ENCODE measurements at regions not wholly inside any gene's neighbourhood (a gene's known extent, or its start where the extent isn't known, plus 50 kb on each side); places are given as distances from the start of the nearest gene placed in this dataset.

GRCh38 chr7:32169228-32169627, 99.0 kb upstream of the PDE1C start:
- Histone ChIP-seq H2AFZ (ENCODE audit: low read depth, low read length) (no peak overlapping the region), H3K4me1 (ENCODE audit: insufficient read depth, low read length) (no peaks in the 10 kb centered on the region), H3K9me3 (ENCODE audit: low read length) (no peaks in the 10 kb centered on the region), H3K36me3 (ENCODE audit: insufficient read depth, low read length) (no peaks in the 10 kb centered on the region), H3K27me3 (ENCODE audit: insufficient read depth, low read length) (no peaks in the 10 kb centered on the region), H3K4me3 (ENCODE audit: low read length) (no peak overlapping the region)

- Histone ChIP-seq H3K27me3 (ENCODE audit: insufficient read depth, low read length) (no peaks in the 10 kb centered on the region), H2AFZ (ENCODE audit: low read depth, low read length) (no peak overlapping the region), H3K9me3 (ENCODE audit: low read length) (no peaks in the 10 kb centered on the region), H3K4me1 (ENCODE audit: insufficient read depth, low read length) (no peaks in the 10 kb centered on the region), H3K4me3 (ENCODE audit: low read length) (no peak overlapping the region), H3K36me3 (ENCODE audit: insufficient read depth, low read length) (no peaks in the 10 kb centered on the region)
Measured at GRCh38 chr7:32167815-32168214, 97.6 kb upstream of the PDE1C start.

GRCh38 chr7:32167256-32167655, 97.0 kb upstream of the PDE1C start:
- H3K27me3 ChIP-seq (ENCODE audit: insufficient read depth, low read length), result no peaks in the 10 kb centered on the region
- H2AFZ ChIP-seq (ENCODE audit: low read depth, low read length), result no peak overlapping the region
- H3K4me1 ChIP-seq (ENCODE audit: insufficient read depth, low read length), result no peaks in the 10 kb centered on the region
- H3K9me3 ChIP-seq (ENCODE audit: low read length), result no peaks in the 10 kb centered on the region
- H3K4me3 ChIP-seq (ENCODE audit: low read length), result no peak overlapping the region
- no peaks in the 10 kb centered on the region for H3K36me3 ChIP-seq (ENCODE audit: insufficient read depth, low read length)

- Histone ChIP-seq H3K4me1 (ENCODE audit: insufficient read depth, low read length) (no peaks in the 10 kb centered on the region), H3K4me3 (ENCODE audit: low read length) (no peak overlapping the region), H2AFZ (ENCODE audit: low read depth, low read length) (no peak overlapping the region), H3K9me3 (ENCODE audit: low read length) (no peaks in the 10 kb centered on the region), H3K36me3 (ENCODE audit: insufficient read depth, low read length) (no peaks in the 10 kb centered on the region), H3K27me3 (ENCODE audit: insufficient read depth, low read length) (no peaks in the 10 kb centered on the region)
Measured at GRCh38 chr7:32164341-32164996, 94.3 kb upstream of the PDE1C start.

GRCh38 chr7:32163896-32164295, 93.7 kb upstream of the PDE1C start:
- no peaks in the 10 kb centered on the region for H3K27me3 ChIP-seq (ENCODE audit: insufficient read depth, low read length)
- H3K4me1 ChIP-seq (ENCODE audit: insufficient read depth, low read length), result no peaks in the 10 kb centered on the region
- H2AFZ ChIP-seq (ENCODE audit: low read depth, low read length), result no peak overlapping the region
- no peak overlapping the region for H3K4me3 ChIP-seq (ENCODE audit: low read length)
- no peaks in the 10 kb centered on the region for H3K36me3 ChIP-seq (ENCODE audit: insufficient read depth, low read length)
- H3K9me3 ChIP-seq (ENCODE audit: low read length), result no peaks in the 10 kb centered on the region

GRCh38 chr7:32163141-32163806, 93.1 kb upstream of the PDE1C start:
- Histone ChIP-seq H2AFZ (ENCODE audit: low read depth, low read length) (no peak overlapping the region), H3K4me3 (ENCODE audit: low read length) (no peak overlapping the region), H3K9me3 (ENCODE audit: low read length) (no peaks in the 10 kb centered on the region), H3K36me3 (ENCODE audit: insufficient read depth, low read length) (no peaks in the 10 kb centered on the region), H3K27me3 (ENCODE audit: insufficient read depth, low read length) (no peaks in the 10 kb centered on the region), H3K4me1 (ENCODE audit: insufficient read depth, low read length) (no peaks in the 10 kb centered on the region)

GRCh38 chr7:32161708-32162107, 91.5 kb upstream of the PDE1C start:
- Histone ChIP-seq H3K36me3 (ENCODE audit: insufficient read depth, low read length) (no peaks in the 10 kb centered on the region), H3K4me1 (ENCODE audit: insufficient read depth, low read length) (no peaks in the 10 kb centered on the region), H3K9me3 (ENCODE audit: low read length) (no peaks in the 10 kb centered on the region), H3K4me3 (ENCODE audit: low read length) (no peak overlapping the region), H2AFZ (ENCODE audit: low read depth, low read length) (no peak overlapping the region), H3K27me3 (ENCODE audit: insufficient read depth, low read length) (no peaks in the 10 kb centered on the region)

- Histone ChIP-seq H3K36me3 (ENCODE audit: insufficient read depth, low read length) (no peaks in the 10 kb centered on the region), H2AFZ (ENCODE audit: low read depth, low read length) (no peak overlapping the region), H3K9me3 (ENCODE audit: low read length) (no peaks in the 10 kb centered on the region), H3K27me3 (ENCODE audit: insufficient read depth, low read length) (no peaks in the 10 kb centered on the region), H3K4me1 (ENCODE audit: insufficient read depth, low read length) (no peaks in the 10 kb centered on the region), H3K4me3 (ENCODE audit: low read length) (no peak overlapping the region)
Measured at GRCh38 chr7:32158751-32159745, 88.8 kb upstream of the PDE1C start.

GRCh38 chr7:32158076-32158475, 87.9 kb upstream of the PDE1C start:
- no peak overlapping the region for H3K4me3 ChIP-seq (ENCODE audit: low read length)
- no peak overlapping the region for H2AFZ ChIP-seq (ENCODE audit: low read depth, low read length)
- H3K4me1 ChIP-seq (ENCODE audit: insufficient read depth, low read length), result no peaks in the 10 kb centered on the region
- H3K9me3 ChIP-seq (ENCODE audit: low read length), result no peaks in the 10 kb centered on the region
- H3K27me3 ChIP-seq (ENCODE audit: insufficient read depth, low read length), result no peaks in the 10 kb centered on the region
- no peaks in the 10 kb centered on the region for H3K36me3 ChIP-seq (ENCODE audit: insufficient read depth, low read length)

GRCh38 chr7:32155712-32156111, 85.5 kb upstream of the PDE1C start:
- Histone ChIP-seq H3K27me3 (ENCODE audit: insufficient read depth, low read length) (no peaks in the 10 kb centered on the region), H3K36me3 (ENCODE audit: insufficient read depth, low read length) (no peaks in the 10 kb centered on the region), H3K4me3 (ENCODE audit: low read length) (no peak overlapping the region), H3K9me3 (ENCODE audit: low read length) (no peaks in the 10 kb centered on the region), H3K4me1 (ENCODE audit: insufficient read depth, low read length) (no peaks in the 10 kb centered on the region), H2AFZ (ENCODE audit: low read depth, low read length) (no peak overlapping the region)

GRCh38 chr7:32154797-32155196, 84.6 kb upstream of the PDE1C start:
- Histone ChIP-seq H3K27me3 (ENCODE audit: insufficient read depth, low read length) (no peaks in the 10 kb centered on the region), H3K4me3 (ENCODE audit: low read length) (no peak overlapping the region), H3K36me3 (ENCODE audit: insufficient read depth, low read length) (no peaks in the 10 kb centered on the region), H3K9me3 (ENCODE audit: low read length) (no peaks in the 10 kb centered on the region), H2AFZ (ENCODE audit: low read depth, low read length) (no peak overlapping the region), H3K4me1 (ENCODE audit: insufficient read depth, low read length) (no peaks in the 10 kb centered on the region)

- Histone ChIP-seq H3K9me3 (ENCODE audit: low read length) (no peaks in the 10 kb centered on the region), H3K27me3 (ENCODE audit: insufficient read depth, low read length) (no peaks in the 10 kb centered on the region), H3K4me1 (ENCODE audit: insufficient read depth, low read length) (no peaks in the 10 kb centered on the region), H3K4me3 (ENCODE audit: low read length) (no peak overlapping the region), H2AFZ (ENCODE audit: low read depth, low read length) (no peak overlapping the region), H3K36me3 (ENCODE audit: insufficient read depth, low read length) (no peaks in the 10 kb centered on the region)
Measured at GRCh38 chr7:32153006-32153405, 82.8 kb upstream of the PDE1C start.

- no peaks in the 10 kb centered on the region for H3K4me1 ChIP-seq (ENCODE audit: insufficient read depth, low read length)
- H3K36me3 ChIP-seq (ENCODE audit: insufficient read depth, low read length), result no peaks in the 10 kb centered on the region
- H3K9me3 ChIP-seq (ENCODE audit: low read length), result no peaks in the 10 kb centered on the region
- H3K4me3 ChIP-seq (ENCODE audit: low read length), result no peak overlapping the region
- H3K27me3 ChIP-seq (ENCODE audit: insufficient read depth, low read length), result no peaks in the 10 kb centered on the region
- H2AFZ ChIP-seq (ENCODE audit: low read depth, low read length), result no peak overlapping the region
Measured at GRCh38 chr7:32152576-32152975, 82.4 kb upstream of the PDE1C start.
